ENCODE measurements at regions not wholly inside any gene's neighbourhood (a gene's known extent, or its start where the extent isn't known, plus 50 kb on each side); places are given as distances from the start of the nearest gene placed in this dataset.

DNA sequence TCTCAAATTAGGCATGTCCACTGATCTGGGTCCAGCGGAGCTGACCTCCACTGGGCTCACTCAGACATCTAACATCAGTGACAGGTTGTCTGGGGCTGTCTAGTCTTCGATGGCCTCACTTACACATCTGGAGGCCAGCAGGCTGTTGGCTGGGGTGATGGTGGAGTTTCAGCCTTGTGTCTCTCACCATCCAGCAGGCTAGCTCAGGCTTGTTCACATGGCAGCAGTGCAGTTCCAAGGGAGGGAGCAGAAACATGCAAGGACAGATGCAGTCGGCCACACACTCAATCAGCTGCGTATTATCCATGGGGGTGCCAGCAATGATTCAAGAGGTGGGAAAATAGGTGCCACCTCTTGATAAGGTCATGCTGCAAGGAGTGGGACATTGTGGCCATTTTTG lies 292.5 kb downstream of the SHQ1 start:
- Histone ChIP-seq H3K4me1 (no peaks in the 10 kb centered on the region), H3K4me3 (no peak overlapping the region), H3K9me3 (no peaks in the 10 kb centered on the region), H3K27me3 (no peaks in the 10 kb centered on the region), H3K27ac (no peak overlapping the region), H3K36me3 (no peaks in the 10 kb centered on the region)
- intact Hi-C loops (cut with DNase I) = no loop called here
- no peak for TF ChIP-seq POLR2AphosphoS5 (IDR thresholded peaks at IDR 0.05; ENCODE audit: insufficient read depth in 1 of 2, low read depth in 1 of 2)
- TF ChIP-seq, protein P1, sequence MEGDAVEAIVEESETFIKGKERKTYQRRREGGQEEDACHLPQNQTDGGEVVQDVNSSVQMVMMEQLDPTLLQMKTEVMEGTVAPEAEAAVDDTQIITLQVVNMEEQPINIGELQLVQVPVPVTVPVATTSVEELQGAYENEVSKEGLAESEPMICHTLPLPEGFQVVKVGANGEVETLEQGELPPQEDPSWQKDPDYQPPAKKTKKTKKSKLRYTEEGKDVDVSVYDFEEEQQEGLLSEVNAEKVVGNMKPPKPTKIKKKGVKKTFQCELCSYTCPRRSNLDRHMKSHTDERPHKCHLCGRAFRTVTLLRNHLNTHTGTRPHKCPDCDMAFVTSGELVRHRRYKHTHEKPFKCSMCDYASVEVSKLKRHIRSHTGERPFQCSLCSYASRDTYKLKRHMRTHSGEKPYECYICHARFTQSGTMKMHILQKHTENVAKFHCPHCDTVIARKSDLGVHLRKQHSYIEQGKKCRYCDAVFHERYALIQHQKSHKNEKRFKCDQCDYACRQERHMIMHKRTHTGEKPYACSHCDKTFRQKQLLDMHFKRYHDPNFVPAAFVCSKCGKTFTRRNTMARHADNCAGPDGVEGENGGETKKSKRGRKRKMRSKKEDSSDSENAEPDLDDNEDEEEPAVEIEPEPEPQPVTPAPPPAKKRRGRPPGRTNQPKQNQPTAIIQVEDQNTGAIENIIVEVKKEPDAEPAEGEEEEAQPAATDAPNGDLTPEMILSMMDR (IDR thresholded peaks at IDR 0.05) = no peak
- no peak for DNase-seq (ENCODE audit: extremely low spot score in 2 of 2)

DNA sequence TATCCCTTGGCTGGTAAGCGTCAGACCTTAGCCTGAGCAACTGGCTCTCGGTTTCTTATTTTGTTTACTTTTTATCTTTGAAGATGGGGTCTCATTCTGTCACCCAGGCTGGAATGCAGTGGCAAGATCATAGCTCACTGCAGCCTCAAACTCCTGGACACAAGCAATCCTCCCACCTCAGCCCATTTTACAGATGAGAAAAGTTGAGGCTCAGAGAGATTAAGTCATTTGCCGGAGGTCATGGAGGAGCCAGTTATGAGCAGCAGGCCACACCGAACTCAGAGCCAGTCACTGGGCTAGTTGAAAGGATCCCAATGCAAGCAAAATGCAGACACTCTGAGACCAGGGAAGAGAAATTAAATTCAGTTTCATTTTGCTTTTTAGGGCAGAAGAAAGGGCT lies 293.6 kb downstream of the SHQ1 start:
- Histone ChIP-seq H3K9me3 (no peaks in the 10 kb centered on the region), H3K4me3 (no peak overlapping the region), H3K4me1 (no peaks in the 10 kb centered on the region), H3K27ac (no peak overlapping the region), H3K27me3 (no peaks in the 10 kb centered on the region), H3K36me3 (no peaks in the 10 kb centered on the region)
- no peak for TF ChIP-seq POLR2A (IDR thresholded peaks at IDR 0.05)
- TF ChIP-seq, protein P1 (IDR thresholded peaks at IDR 0.05) = no peak
- no peak for TF ChIP-seq POLR2AphosphoS5 (IDR thresholded peaks at IDR 0.05; ENCODE audit: insufficient read depth in 1 of 2, low read depth in 1 of 2)
- intact Hi-C loops (cut with DNase I) = no loop called here
- DNase-seq (ENCODE audit: extremely low spot score in 2 of 2) = no peak

DNA sequence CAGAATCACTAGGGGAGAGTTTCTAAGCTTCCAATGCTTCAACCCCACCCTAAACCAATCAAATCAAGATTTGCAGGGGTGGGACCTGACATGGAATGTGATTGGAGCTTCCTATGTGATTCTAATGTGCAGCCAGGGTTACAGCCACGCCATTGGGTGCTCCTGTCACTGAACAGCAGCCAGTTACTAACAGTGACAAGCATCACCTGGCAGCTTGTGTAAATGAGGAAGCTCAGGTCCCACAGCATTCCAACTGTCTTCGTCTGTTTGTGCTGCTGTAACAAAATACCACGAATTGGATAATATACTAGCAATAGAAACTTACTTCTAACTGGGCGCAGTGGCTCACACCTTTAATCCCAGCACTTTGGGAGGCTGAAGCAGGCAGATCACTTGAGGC lies 294.9 kb downstream of the SHQ1 start:
- Histone ChIP-seq H3K27ac (no peak overlapping the region), H3K9me3 (no peaks in the 10 kb centered on the region), H3K27me3 (no peaks in the 10 kb centered on the region), H3K36me3 (no peaks in the 10 kb centered on the region), H3K4me1 (no peaks in the 10 kb centered on the region), H3K4me3 (no peak overlapping the region)
- intact Hi-C loops (cut with DNase I) = no loop called here
- TF ChIP-seq POLR2A (IDR thresholded peaks at IDR 0.05) = no peak
- no peak for TF ChIP-seq POLR2AphosphoS5 (IDR thresholded peaks at IDR 0.05; ENCODE audit: insufficient read depth in 1 of 2, low read depth in 1 of 2)
- TF ChIP-seq, protein P1 (IDR thresholded peaks at IDR 0.05) = no peak
- DNase-seq (ENCODE audit: extremely low spot score in 2 of 2) = no peak

DNA sequence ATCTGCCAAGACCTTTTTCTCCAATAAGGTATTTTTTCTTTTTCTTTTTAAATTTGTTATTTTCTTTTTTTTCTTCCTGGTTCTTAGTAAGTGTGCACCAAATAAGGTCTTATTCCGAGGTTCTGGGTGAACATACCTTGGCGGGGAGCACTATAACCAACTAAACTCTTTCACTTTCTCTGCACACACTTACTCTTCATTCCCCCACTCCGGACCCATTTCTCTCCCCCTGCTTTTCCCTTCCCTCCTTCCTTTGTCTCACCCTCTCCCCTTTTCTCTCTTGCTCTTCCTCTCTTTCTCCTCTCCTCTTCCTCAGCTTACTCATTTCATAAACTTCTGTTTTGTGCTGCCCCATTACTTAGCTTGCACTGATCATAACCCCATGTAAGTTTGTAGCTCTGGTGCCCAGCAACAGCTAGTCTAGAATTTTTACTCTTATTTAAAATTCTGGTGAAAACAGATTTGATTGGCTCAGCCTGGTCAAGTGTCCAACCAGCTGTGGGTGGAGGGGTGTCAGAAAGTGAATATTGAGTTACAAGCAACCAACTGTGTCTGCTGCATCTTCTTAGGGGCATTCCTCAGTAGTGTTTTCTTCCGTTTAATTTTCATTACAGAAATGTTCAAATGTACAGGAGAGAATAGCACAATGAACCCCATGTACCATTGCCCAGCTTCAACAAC lies 297.5 kb downstream of the SHQ1 start:
- no peak overlapping the region for H3K4me3 ChIP-seq
- no peak overlapping the region for H3K27ac ChIP-seq
- no peaks in the 10 kb centered on the region for H3K36me3 ChIP-seq
- intact Hi-C loops (cut with DNase I) = no loop called here
- no peaks in the 10 kb centered on the region for H3K27me3 ChIP-seq
- TF ChIP-seq, protein P1 (IDR thresholded peaks at IDR 0.05) = no peak
- TF ChIP-seq POLR2AphosphoS5 (IDR thresholded peaks at IDR 0.05; ENCODE audit: insufficient read depth in 1 of 2, low read depth in 1 of 2) (no peak), POLR2A (IDR thresholded peaks at IDR 0.05) (no peak)
- H3K9me3 ChIP-seq = no peaks in the 10 kb centered on the region
- DNase-seq (ENCODE audit: extremely low spot score in 2 of 2) = no peak
- no peaks in the 10 kb centered on the region for H3K4me1 ChIP-seq

DNA sequence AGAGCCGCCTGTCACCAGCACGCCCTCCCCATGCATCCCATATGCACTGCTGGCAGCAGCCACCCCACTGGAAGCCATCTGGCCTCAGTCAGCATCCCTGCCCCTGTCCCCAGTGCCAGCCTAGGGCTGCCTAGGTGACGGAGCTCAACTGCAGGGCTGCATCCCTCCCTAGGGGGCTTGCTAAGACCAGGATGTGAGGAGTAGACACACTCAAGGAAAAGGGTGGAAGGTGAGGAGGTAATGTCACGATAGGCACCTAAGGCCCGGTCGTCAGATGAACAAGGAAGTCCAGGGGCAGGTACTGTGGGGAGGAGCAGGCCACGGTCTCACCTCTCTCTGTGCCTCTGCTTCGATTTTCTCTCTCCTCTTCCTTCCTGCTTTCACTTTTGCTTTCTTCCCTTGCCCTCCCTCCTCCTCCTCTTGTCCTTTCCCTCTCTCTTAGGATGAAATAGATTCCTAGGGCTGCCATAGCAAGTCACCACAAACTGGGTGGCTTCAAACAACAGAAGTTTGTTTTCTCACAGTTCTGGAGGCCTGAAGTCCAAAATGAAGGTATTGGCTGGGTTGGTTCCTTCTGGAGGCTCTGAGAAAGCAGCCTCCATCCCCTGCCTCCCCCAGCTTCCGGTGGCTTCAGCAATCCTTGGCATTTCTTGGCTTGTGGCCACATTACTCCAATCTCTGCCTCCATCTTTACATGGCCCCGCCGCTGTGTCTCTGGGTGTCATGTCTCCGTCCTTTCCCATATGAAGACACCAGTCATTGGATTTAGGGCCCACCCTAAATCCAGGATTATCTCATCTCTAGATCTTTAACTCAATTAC lies 298.3 kb downstream of the SHQ1 start:
- Histone ChIP-seq H3K36me3 (no peaks in the 10 kb centered on the region), H3K27me3 (no peaks in the 10 kb centered on the region), H3K27ac (no peak overlapping the region), H3K9me3 (no peaks in the 10 kb centered on the region), H3K4me3 (no peak overlapping the region), H3K4me1 (no peaks in the 10 kb centered on the region)
- DNase-seq (ENCODE audit: extremely low spot score in 2 of 2) = no peak
- TF ChIP-seq POLR2A (IDR thresholded peaks at IDR 0.05) = no peak
- no peak for TF ChIP-seq POLR2AphosphoS5 (IDR thresholded peaks at IDR 0.05; ENCODE audit: insufficient read depth in 1 of 2, low read depth in 1 of 2)
- TF ChIP-seq, protein P1 (IDR thresholded peaks at IDR 0.05) = no peak
- intact Hi-C loops (cut with DNase I) = no loop called here

Data from vagina (tissue), 2 donors.